ENCODE measurements at regions not wholly inside any gene's neighbourhood (a gene's known extent, or its start where the extent isn't known, plus 50 kb on each side); places are given as distances from the start of the nearest gene placed in this dataset.

DNA sequence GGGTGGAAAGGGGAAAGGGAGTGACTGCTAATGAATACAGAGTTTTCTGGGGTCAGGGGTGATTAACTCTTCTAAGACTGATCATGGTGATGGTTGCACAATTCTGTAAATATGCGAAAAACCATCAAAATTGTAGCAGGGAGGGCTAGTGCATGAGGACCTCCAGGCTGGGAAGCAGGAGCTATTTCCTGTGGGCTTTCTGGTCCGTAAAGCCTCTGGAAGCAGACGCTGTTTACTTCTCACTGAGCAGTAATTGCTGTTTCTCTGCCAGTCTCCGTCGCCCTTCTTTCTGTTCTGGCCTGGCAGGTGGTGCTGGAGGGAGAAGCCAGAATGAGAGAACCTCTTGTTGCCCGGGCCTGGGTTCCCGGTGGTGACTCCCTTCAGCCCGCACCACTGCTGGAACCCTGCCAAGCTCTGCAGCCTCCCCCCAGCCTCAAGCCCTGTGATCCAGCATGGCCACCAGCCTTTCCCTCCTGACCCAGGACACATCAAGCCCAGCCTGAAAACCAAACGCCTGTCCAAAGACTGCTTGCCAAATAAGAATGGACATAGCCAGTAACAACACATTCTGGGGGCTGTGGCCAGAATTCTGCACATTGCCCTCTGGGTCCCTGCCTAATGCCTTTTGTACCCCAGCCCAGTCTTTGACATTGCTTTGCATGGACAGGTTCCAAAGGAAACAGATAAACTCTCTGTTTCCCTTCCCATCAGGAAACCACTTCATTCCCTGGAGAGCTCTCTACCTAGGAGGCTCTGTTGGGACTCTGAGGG, 201.0 kb upstream of the NAV2 start:
- DNase-seq: no peak
- H3K36me3 Mint-ChIP-seq (ENCODE audit: low read depth): no peaks in the 10 kb centered on the region
- H3K27ac Mint-ChIP-seq: no peak overlapping the region
- POLR2A ChIA-PET: no interaction called here
- CTCF ChIA-PET: no interaction called here
- no peaks in the 10 kb centered on the region for H3K9me3 Mint-ChIP-seq
- no peak overlapping the region for H3K4me3 Mint-ChIP-seq
- no peaks in the 10 kb centered on the region for H3K4me1 Mint-ChIP-seq
- peaks cover 30% of the 10 kb centered on the region for H3K27me3 Mint-ChIP-seq

DNA sequence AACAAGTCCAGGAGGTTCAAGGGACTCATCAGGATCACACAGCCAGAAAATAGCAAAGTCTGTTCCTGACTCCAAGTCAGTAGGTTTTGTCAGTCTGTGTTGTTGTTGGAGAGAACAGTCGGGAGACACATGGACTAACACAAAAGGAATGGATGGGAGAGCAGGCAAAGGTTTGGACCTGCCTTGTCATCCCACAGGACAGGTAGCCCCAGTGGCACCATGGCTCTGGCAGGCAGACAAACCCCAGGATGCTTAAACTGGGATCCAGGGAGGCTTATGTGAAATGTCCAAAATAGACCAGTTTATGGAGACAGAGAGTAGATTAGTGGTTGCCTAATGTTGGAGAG, 201.6 kb upstream of the NAV2 start:
- no peaks in the 10 kb centered on the region for H3K9me3 Mint-ChIP-seq

DNA sequence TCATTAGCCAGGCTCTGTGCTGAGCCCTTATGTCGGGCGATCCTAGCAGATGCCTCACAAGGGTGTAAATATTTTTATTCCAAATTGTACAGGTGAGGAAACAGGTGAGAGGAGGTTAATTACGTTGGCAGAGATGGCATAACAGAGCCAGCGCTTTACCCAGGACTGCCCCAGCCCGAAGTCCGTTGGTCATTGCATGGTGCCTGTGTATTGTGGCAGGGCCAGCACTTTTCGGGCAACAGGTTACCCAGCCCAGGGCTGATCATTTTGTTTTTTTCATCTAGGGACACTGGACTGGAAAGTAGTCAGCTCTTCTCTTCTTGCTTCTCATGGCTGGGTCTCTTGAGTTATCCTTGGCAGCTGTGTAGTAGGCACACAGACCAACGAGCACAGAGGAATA, 202.2 kb upstream of the NAV2 start:
- no peaks in the 10 kb centered on the region for H3K9me3 Mint-ChIP-seq
- H3K4me3 Mint-ChIP-seq: no peak overlapping the region
- H3K36me3 Mint-ChIP-seq (ENCODE audit: low read depth): no peaks in the 10 kb centered on the region
- no peak for DNase-seq
- no peak overlapping the region for H3K27ac Mint-ChIP-seq
- ChIA-PET POLR2A (no interaction called here), CTCF (no interaction called here)
- peaks cover 23% of the 10 kb centered on the region for H3K27me3 Mint-ChIP-seq
- H3K4me1 Mint-ChIP-seq: no peaks in the 10 kb centered on the region

More for the DNA sequence above, 201.6 kb upstream of the NAV2 start:
- POLR2A ChIA-PET: no interaction called here
- no peak for DNase-seq
- Mint-ChIP-seq H3K4me1 (no peaks in the 10 kb centered on the region), H3K27ac (no peak overlapping the region), H3K27me3 (peaks cover 27% of the 10 kb centered on the region), H3K36me3 (ENCODE audit: low read depth) (no peaks in the 10 kb centered on the region), H3K4me3 (no peak overlapping the region)
- CTCF ChIA-PET: no interaction called here

DNA sequence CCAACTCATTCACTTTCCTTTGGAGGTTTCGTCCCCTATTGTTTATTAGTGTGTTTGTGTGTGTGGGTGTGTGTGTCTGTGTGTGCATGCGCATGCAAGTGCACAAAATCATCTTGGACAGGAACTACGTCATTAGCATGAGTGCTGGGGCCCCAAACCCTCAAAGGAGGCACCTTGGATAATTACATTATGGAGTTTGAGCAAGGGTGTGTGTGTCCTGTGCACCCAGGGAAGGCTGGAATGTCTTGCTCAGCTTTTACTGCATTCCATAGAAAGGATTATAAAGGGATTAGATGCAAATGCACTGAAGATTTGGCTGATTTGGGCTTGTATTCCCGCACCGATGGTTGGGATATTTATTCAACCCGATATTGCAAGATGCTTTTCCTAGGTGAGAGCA, 203.4 kb upstream of the NAV2 start:
- no peak overlapping the region for H3K27ac Mint-ChIP-seq
- H3K36me3 Mint-ChIP-seq (ENCODE audit: low read depth): no peaks in the 10 kb centered on the region
- H3K9me3 Mint-ChIP-seq: no peaks in the 10 kb centered on the region
- no peak for DNase-seq
- no peak overlapping the region for H3K4me3 Mint-ChIP-seq
- no peaks in the 10 kb centered on the region for H3K4me1 Mint-ChIP-seq
- H3K27me3 Mint-ChIP-seq: peaks cover 22% of the 10 kb centered on the region
- CTCF ChIA-PET: no interaction called here
- POLR2A ChIA-PET: no interaction called here

DNA sequence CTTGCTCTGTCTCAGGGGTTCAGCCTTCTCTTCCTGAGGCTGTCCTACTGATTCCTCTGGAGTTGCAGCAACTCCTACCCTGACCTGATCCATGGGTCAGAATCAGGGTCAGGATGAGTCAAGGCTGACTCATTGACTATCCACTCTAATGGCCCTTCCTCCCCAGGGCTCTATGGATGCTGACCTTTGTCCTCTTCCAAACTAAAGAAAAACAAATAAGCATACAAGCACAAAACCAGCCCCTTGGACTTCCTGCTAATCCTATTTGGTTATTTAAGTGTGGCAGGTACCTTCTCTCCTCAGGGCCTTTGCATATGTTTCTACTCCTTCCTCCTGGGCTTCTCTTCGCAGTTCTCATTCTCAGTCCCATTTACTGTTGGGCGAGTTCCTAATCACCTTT, 204.5 kb upstream of the NAV2 start:
- DNase-seq: no peak
- Mint-ChIP-seq H3K36me3 (ENCODE audit: low read depth) (no peaks in the 10 kb centered on the region), H3K9me3 (no peaks in the 10 kb centered on the region), H3K4me1 (no peaks in the 10 kb centered on the region), H3K4me3 (no peak overlapping the region), H3K27ac (no peak overlapping the region), H3K27me3 (peaks cover 24% of the 10 kb centered on the region)
- ChIA-PET CTCF (no interaction called here), POLR2A (no interaction called here)

DNA sequence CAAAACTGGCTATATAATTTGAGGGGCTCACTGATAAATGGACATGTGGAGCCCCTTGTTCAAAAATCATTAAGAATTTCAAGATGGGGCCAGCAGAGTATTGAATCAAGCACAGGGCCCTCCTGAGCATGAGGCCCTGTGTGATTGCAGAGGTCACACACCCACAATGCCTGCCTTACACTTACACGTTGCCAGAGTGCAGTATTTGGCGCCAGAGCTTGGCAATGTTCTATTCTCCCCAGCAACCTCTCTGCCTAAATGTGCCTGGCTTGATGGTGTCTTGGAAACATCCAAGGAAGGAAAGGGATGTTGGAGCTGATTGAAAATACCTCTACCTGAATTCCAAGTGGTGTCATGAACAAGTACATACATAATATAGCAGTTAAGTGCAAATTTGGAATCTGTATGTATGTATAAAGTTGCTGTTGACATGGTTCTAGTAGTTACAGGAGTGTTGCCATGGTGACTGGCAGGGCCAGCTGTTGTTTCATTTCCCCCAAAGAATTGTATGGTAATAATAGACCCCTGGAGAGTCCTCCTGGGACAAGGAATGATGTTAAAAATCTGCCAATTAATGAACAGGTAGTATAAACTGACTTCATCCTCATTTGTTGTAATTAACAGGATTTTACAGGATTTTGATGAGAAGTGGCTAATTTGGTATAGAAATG, 205.7 kb upstream of the NAV2 start:
- no peak for DNase-seq
- Mint-ChIP-seq H3K9me3 (no peaks in the 10 kb centered on the region), H3K4me3 (no peak overlapping the region), H3K4me1 (no peaks in the 10 kb centered on the region), H3K36me3 (ENCODE audit: low read depth) (no peaks in the 10 kb centered on the region), H3K27me3 (peaks cover 21% of the 10 kb centered on the region), H3K27ac (no peak overlapping the region)
- ChIA-PET CTCF (no interaction called here), POLR2A (no interaction called here)

DNA sequence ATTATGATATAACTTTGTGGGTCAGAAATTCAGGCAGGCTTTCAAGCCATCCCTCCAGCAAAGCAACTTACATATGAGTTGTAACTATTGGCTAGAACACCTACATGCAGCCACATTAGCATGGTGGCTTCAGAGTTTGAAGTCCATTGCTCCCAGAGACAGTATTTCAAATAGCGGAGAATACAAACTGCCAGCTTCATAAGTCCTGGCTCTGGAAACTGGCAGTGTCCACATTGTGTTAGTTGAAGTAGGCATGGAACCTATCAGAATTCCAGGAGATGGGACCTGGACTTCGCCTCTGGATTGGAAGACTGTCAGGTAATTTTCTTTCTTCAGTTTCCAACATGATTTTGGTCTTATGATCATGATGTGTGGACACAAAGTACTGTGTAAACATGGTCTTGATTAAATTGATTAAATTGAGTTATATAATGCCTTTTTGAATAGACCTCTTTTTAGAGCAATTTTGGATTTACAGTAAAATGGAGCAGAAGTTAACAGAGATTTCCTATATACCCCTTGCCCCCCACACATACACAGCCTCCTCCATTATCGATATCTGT, 209.9 kb upstream of the NAV2 start:
- H3K36me3 Mint-ChIP-seq (ENCODE audit: low read depth): no peaks in the 10 kb centered on the region
- CTCF ChIA-PET: no interaction called here
- POLR2A ChIA-PET: no interaction called here

DNA sequence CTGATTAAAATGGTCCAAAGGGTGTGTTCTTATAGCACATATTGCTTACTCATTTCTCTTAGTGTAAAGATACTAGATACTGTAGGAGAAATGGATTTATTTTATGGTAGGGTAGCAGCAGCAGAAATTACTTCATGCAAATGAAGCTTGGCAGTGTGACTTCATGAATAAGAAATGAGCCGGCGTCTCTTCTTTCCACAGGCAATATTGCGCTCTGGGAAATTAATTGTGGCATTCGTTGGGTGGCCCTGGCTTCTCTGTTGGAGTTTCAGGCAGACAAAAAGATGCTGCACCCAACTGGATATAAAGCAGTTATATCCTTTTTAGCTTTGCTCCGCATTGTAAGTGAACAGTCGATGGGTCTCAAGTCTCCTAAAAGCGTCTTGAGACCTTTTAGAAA, 211.0 kb upstream of the NAV2 start:
- no peak for DNase-seq
- POLR2A ChIA-PET: no interaction called here
- CTCF ChIA-PET: no interaction called here
- peaks cover 11% of the 10 kb centered on the region for H3K27me3 Mint-ChIP-seq
- H3K9me3 Mint-ChIP-seq: no peaks in the 10 kb centered on the region
- no peak overlapping the region for H3K27ac Mint-ChIP-seq
- no peak overlapping the region for H3K4me3 Mint-ChIP-seq
- no peaks in the 10 kb centered on the region for H3K4me1 Mint-ChIP-seq
- no peaks in the 10 kb centered on the region for H3K36me3 Mint-ChIP-seq (ENCODE audit: low read depth)

More for the DNA sequence above, 209.9 kb upstream of the NAV2 start:
- no peak overlapping the region for H3K27ac Mint-ChIP-seq
- H3K27me3 Mint-ChIP-seq: peaks cover 11% of the 10 kb centered on the region
- no peaks in the 10 kb centered on the region for H3K4me1 Mint-ChIP-seq
- DNase-seq: no peak
- H3K4me3 Mint-ChIP-seq: no peak overlapping the region
- no peaks in the 10 kb centered on the region for H3K9me3 Mint-ChIP-seq

DNA sequence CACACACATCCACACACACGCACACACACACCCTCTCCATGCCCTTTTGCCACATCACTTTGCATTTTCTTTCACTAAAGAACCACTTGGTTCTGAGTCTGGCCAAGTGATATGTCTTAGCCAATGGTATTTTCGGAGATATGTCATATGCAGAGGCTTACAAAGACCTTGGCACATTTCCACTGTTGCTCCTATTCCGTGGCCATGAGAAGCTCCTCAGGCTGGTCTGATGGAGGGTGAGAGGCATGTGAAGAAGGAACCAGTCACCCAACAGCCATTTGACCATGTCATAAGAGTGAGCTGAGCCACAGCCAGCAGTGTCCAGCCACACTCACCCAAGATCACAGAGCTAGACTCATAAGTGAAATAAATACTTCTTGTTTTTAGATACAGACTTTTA, 212.6 kb upstream of the NAV2 start:
- no peaks in the 10 kb centered on the region for H3K4me1 Mint-ChIP-seq
- CTCF ChIA-PET: no interaction called here
- no peak overlapping the region for H3K4me3 Mint-ChIP-seq
- H3K27ac Mint-ChIP-seq: no peak overlapping the region
- H3K9me3 Mint-ChIP-seq: no peaks in the 10 kb centered on the region
- POLR2A ChIA-PET: no interaction called here
- peaks cover 10% of the 10 kb centered on the region for H3K27me3 Mint-ChIP-seq
- no peak for DNase-seq
- H3K36me3 Mint-ChIP-seq (ENCODE audit: low read depth): no peaks in the 10 kb centered on the region

DNA sequence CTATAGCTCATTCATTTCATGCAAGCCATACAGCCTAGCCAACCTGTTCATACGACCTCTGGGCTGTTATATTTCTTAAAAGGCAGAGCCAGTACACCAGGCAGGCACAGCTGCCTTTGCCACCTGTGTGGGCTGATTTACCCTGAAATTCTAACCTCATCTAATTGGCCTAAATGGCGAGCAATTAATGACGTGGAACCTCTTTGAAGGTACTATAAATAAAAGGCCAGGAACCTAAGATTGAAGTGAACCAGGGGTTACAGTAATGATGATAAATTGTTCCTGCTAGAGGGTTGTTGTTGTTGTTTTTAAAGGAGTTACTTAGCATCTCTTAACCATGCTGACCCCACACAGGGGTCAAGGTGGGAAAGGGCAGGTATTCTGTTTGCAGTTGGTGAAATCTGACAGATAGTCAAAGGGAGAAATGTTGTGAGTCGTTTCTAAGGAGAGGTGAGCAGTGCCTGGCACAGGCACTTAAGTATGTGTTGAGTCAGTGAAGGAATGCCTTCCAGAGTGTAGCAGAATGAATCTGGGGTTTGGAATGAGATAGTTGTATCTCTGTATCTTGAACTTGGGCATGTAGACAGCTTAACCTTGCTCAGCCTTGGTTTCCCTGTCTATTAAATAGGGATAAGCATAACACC, 213.5 kb upstream of the NAV2 start:
- no peak for DNase-seq
- CTCF ChIA-PET: no interaction called here
- POLR2A ChIA-PET: no interaction called here
- H3K9me3 Mint-ChIP-seq: no peaks in the 10 kb centered on the region
- no peaks in the 10 kb centered on the region for H3K4me1 Mint-ChIP-seq
- peaks cover 10% of the 10 kb centered on the region for H3K27me3 Mint-ChIP-seq
- no peaks in the 10 kb centered on the region for H3K36me3 Mint-ChIP-seq (ENCODE audit: low read depth)
- H3K4me3 Mint-ChIP-seq: no peak overlapping the region
- no peak overlapping the region for H3K27ac Mint-ChIP-seq

DNA sequence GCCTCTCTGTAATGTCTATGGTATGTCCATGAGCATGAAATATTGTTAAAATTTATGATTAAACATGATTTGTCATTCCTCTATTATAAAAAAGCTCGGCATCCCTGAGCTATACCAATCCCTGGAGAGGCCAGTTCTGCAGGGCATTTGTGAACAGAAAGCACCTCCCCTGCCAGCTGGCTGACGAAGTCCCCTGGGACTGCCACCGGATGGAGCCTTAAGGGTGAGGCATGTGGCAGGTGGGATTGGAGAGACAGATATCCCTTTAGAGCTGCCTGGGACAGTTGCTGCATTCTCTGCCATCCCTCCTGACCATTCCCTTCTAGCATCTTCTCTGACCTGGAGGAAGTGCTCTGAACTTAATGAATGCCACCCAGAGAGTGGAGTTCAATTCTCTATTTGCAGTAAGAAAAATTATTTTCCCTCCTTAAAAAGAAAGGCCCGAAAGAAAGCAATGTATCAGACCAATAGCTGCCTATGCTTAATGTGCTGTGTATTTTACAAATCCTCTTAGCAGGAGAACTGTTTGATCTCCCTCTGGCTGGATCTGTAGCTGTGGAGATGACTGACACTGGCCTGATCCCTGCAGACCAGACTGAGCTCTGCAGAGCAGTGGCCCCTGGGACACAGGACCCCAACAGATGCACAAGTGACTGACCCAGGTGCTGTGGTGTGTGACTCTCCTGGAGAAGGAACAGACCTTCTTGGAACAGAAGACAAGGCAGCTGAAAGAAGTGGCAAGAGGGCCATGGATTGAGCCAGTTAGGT, 219.0 kb upstream of the NAV2 start:
- DNase-seq: no peak
- Mint-ChIP-seq H3K27me3 (peaks cover 11% of the 10 kb centered on the region), H3K4me3 (no peak overlapping the region), H3K9me3 (no peaks in the 10 kb centered on the region), H3K27ac (no peak overlapping the region), H3K36me3 (ENCODE audit: low read depth) (no peaks in the 10 kb centered on the region), H3K4me1 (no peaks in the 10 kb centered on the region)
- ChIA-PET CTCF (no interaction called here), POLR2A (no interaction called here)

DNA sequence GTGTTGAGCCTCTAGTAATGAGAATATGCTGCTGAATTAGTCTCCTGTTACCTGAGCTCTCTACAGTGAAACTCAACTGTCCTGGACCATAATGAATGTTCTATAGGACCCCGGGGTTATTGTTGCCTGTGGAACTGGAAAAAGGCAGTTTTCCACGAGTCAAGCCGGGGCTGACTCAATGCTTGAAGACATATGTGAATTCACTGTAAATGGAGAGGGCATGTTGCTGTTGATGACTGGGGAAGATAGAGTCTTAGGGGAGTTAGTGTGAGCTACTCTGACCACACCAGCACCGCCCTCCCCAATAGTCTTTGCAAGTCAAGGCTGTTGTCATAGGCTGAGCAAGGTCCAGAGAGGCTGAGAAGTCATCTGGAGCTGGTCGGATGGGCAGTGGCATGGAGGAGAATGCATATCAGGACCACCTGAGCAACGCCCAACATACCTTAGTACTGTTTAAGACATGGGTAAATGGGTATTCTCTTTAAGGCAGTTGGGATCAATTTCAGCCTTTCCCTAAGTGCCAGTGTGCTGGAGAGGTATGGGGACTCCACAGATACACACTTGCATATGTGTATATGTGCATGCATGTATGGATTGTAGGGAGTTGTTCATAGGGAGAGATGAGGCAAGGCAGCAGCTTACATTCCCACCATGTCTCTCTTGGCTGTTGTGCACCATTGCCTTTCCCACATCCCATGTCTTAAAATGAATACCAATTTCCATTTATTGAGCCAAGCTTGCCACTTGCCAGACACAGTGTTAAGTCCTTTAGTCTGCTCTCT, 230.1 kb upstream of the NAV2 start:
- H3K27me3 Mint-ChIP-seq: peaks cover 7% of the 10 kb centered on the region
- DNase-seq: no peak
- no peak overlapping the region for H3K27ac Mint-ChIP-seq
- H3K9me3 Mint-ChIP-seq: no peaks in the 10 kb centered on the region
- ChIA-PET POLR2A (no interaction called here), CTCF (no interaction called here)
- no peak overlapping the region for H3K4me3 Mint-ChIP-seq
- no peaks in the 10 kb centered on the region for H3K36me3 Mint-ChIP-seq (ENCODE audit: low read depth)
- no peaks in the 10 kb centered on the region for H3K4me1 Mint-ChIP-seq

DNA sequence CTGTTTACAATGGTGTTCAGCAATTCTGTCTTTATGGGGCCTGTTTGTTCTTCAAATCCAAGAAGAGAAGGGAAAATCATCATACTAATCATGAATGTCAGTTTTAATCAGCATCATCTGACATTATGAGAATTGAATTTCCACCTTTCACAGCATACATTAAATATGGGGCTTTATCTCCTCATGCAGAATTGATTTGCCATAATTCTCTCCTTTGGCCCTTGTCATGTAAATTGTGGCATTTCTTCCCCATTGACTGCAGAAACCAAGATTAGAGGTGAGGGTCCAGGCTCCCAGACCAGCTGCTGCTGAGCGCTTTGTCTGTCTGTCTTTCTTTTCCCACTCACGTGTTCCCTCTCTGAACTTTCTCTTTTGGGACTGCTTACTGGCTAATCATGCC, 232.1 kb upstream of the NAV2 start:
- H3K9me3 Mint-ChIP-seq: no peaks in the 10 kb centered on the region
- no peak overlapping the region for H3K4me3 Mint-ChIP-seq
- peaks cover 7% of the 10 kb centered on the region for H3K27me3 Mint-ChIP-seq
- CTCF ChIA-PET: no interaction called here
- DNase-seq: no peak
- POLR2A ChIA-PET: no interaction called here
- no peaks in the 10 kb centered on the region for H3K36me3 Mint-ChIP-seq (ENCODE audit: low read depth)
- no peaks in the 10 kb centered on the region for H3K4me1 Mint-ChIP-seq
- H3K27ac Mint-ChIP-seq: no peak overlapping the region
